GM12878 (cell line): ENCODE measurements at regions not wholly inside any gene's neighbourhood (a gene's known extent, or its start where the extent isn't known, plus 50 kb on each side); places are given as distances from the start of the nearest gene placed in this dataset.

ENCODE experiments used
- ATAC-seq: fragments of 200-7000 bp; cut with Tn5 transposase; 3 replicates; pipeline ENCODE4 v1.9.1; 2020; ENCODE audit warnings: mild to moderate bottlenecking, moderate library complexity
- BruUV-seq: library from RNA; stranded (reverse); fragments of 400-500 nt; replicated peaks from 2 replicates; lab custom pipeline; 2021; lab: Mats Ljungman, UMichigan
- CTCF ChIA-PET: fragments of 300-600 bp; sonication (Branson Sonifier 250); formaldehyde crosslinking; extraction: SDS; loops from one replicate; lab custom pipeline; 2021; ENCODE audit warnings: inconsistent platforms; lab: Yijun Ruan, JAX
- POLR2A ChIA-PET: fragments of 350-600 bp; formaldehyde crosslinking; extraction: SDS; loops from one replicate; lab custom pipeline; 2021; ENCODE audit warnings: inconsistent platforms; lab: Charles Lee
- RAD21 ChIA-PET: fragments of 300-600 bp; sonication (Branson Sonifier 250); formaldehyde crosslinking; loops from one replicate; lab custom pipeline; 2023; ENCODE audit warnings: antibody characterized with exemption; ENCODE audit not compliant: unreplicated experiment; lab: Charles Lee
- SMC1A ChIA-PET: fragments of 300-600 bp; sonication (Branson Sonifier 250); formaldehyde crosslinking; loops from one replicate; lab custom pipeline; 2023; ENCODE audit not compliant: unreplicated experiment, uncharacterized antibody; lab: Charles Lee
- DNase-seq: peaks from one replicate; pipeline ENCODE4 v3.0.0-alpha.2; 2011; ENCODE audit warnings: low read depth, low spot score
- FAIRE-seq: peaks from 3 replicates; lab custom pipeline; 2011; peaks lifted over from hg19 to GRCh38; lab: Jason Lieb, UNC
- H2AFZ ChIP-seq: 2 replicates; pipeline ENCODE4 v1.6.0; 2011; ENCODE audit warnings: low read depth, low read length, control low read depth; ENCODE audit not compliant: control insufficient read depth
- H3K27ac ChIP-seq: 2 replicates; pipeline ENCODE4 v1.5.1; 2011; ENCODE audit warnings: control low read depth; ENCODE audit not compliant: control insufficient read depth, insufficient read depth
- H3K27me3 ChIP-seq, 2 experiments: replicated peaks in 1 of 2; 2 replicates each; pipeline versions ENCODE4 v1.6.0 to v1.6.1; 2011; ENCODE audit warnings: low read length in 1 of 2; ENCODE audit not compliant: control insufficient read depth in 2 of 2, insufficient read depth in 2 of 2
- H3K36me3 ChIP-seq, 2 experiments: 2 replicates each; pipeline ENCODE4 v1.5.1; 2011; ENCODE audit warnings: low read length in 1 of 2; ENCODE audit not compliant: control insufficient read depth in 2 of 2, insufficient read depth in 2 of 2
- H3K4me1 ChIP-seq: 2 replicates; pipeline ENCODE4 v1.6.1; 2011; ENCODE audit warnings: mild to moderate bottlenecking, low read length, moderate library complexity, mixed read lengths; ENCODE audit not compliant: control insufficient read depth, insufficient read depth
- H3K4me2 ChIP-seq: 2 replicates; pipeline ENCODE4 v1.6.0; 2011; ENCODE audit warnings: control low read depth; ENCODE audit not compliant: control insufficient read depth, insufficient read depth
- H3K4me3 ChIP-seq: fragments of 200-600 bp; sonication (generic); 2 replicates; pipeline ENCODE4 v1.5.1; 2016
- H3K79me2 ChIP-seq: 2 replicates; pipeline ENCODE4 v1.6.0; 2011; ENCODE audit warnings: low read length; ENCODE audit not compliant: control insufficient read depth, insufficient read depth
- H3K9ac ChIP-seq: 2 replicates; pipeline ENCODE4 v1.8.0; 2011; ENCODE audit warnings: low read length, control low read depth, mixed read lengths; ENCODE audit not compliant: control insufficient read depth, insufficient read depth
- H3K9me3 ChIP-seq: replicated peaks from 3 replicates; pipeline ENCODE4 v1.5.1; 2011; ENCODE audit warnings: mild to moderate bottlenecking, low read length; ENCODE audit not compliant: control insufficient read depth, insufficient read depth
- H4K20me1 ChIP-seq: 2 replicates; pipeline ENCODE4 v1.6.0; 2011; ENCODE audit not compliant: control insufficient read depth, insufficient read depth
- ASH2L ChIP-seq: fragments of 300-600, 200-600 bp; sonication (generic); IDR thresholded peaks from 2 replicates; pipeline ENCODE4 v1.6.1; 2017; ENCODE audit warnings: low read depth, mild to moderate bottlenecking, borderline replicate concordance
- BMI1 ChIP-seq: fragments of 450-650 bp; IDR thresholded peaks from 2 replicates; pipeline ENCODE4 v1.6.1; 2016; ENCODE audit warnings: mild to moderate bottlenecking, moderate library complexity, borderline replicate concordance
- DPF2 ChIP-seq: fragments of 450-650 bp; IDR thresholded peaks from 2 replicates; pipeline ENCODE4 v1.6.1; 2017; ENCODE audit warnings: mild to moderate bottlenecking
- ESRRA ChIP-seq: IDR thresholded peaks from 2 replicates; pipeline ENCODE4 v1.6.1; 2012; ENCODE audit warnings: mild to moderate bottlenecking, low read length, improper control_type of control experiment
- HCFC1 ChIP-seq: fragments of 150-350 bp; IDR thresholded peaks from 2 replicates; pipeline ENCODE4 v1.6.1; 2014; ENCODE audit warnings: low read length
- MXI1 ChIP-seq: fragments of 150-350 bp; IDR thresholded peaks from 2 replicates; pipeline ENCODE4 v1.6.1; 2011; ENCODE audit warnings: low read depth, mild to moderate bottlenecking, inconsistent platforms, low read length, improper control_type of control experiment
- NFIC ChIP-seq: IDR thresholded peaks from 2 replicates; pipeline ENCODE4 v1.6.1; 2012; ENCODE audit warnings: low read depth, mild to moderate bottlenecking, inconsistent platforms, low read length, moderate library complexity
- NFXL1 ChIP-seq: fragments of 450-650 bp; IDR thresholded peaks from 2 replicates; pipeline ENCODE4 v1.6.1; 2017; ENCODE audit warnings: antibody characterized with exemption, mild to moderate bottlenecking, borderline replicate concordance
- POLR2A ChIP-seq: IDR thresholded peaks from 2 replicates; pipeline ENCODE4 v1.6.1; 2011; ENCODE audit warnings: low read depth, mild to moderate bottlenecking, low read length
- POLR2AphosphoS2 ChIP-seq: IDR thresholded peaks from 2 replicates; pipeline ENCODE4 v1.6.1; 2011; ENCODE audit warnings: low read depth, mild to moderate bottlenecking, low read length, improper control_type of control experiment, moderate library complexity
- POU2F2 ChIP-seq: IDR thresholded peaks from 3 replicates; pipeline ENCODE4 v1.6.1; 2011; ENCODE audit warnings: low read depth, mild to moderate bottlenecking, low read length, borderline replicate concordance
- SMC3 ChIP-seq: IDR thresholded peaks from 2 replicates; pipeline ENCODE4 v1.6.1; 2011; ENCODE audit warnings: low read length, improper control_type of control experiment, borderline replicate concordance
- SUPT20H ChIP-seq: IDR thresholded peaks from 2 replicates; pipeline ENCODE4 v1.6.1; 2011; ENCODE audit warnings: low read depth, mild to moderate bottlenecking, low read length, moderate library complexity, borderline replicate concordance; ENCODE audit not compliant: control insufficient read depth
- SUZ12 ChIP-seq: fragments of 200-600 bp; sonication (generic); IDR thresholded peaks from one replicate; pipeline ENCODE4 v1.6.1; 2018; ENCODE audit warnings: antibody characterized with exemption, mild to moderate bottlenecking; ENCODE audit not compliant: unreplicated experiment
- ZSCAN29 ChIP-seq: fragments of 450-650 bp; IDR thresholded peaks from 2 replicates; pipeline ENCODE4 v1.6.1; 2017; ENCODE audit warnings: mild to moderate bottlenecking, moderate library complexity
- ZZZ3 ChIP-seq: IDR thresholded peaks from 2 replicates; pipeline ENCODE4 v1.6.1; 2011; ENCODE audit warnings: low read depth; ENCODE audit not compliant: control insufficient read depth, insufficient read length
- WGBS: methylation state at CpG from one replicate; pipeline ENCODE4 v1.1.6; 2016; ENCODE audit warnings: low lambda C conversion rate; ENCODE audit not compliant: insufficient replicate concordance, insufficient coverage; ENCODE audit errors: missing lambda C conversion rate; 5-methylcytosine and 5-hydroxymethylcytosine counted together
- in situ Hi-C: fragments of 300-500 bp; cut with MboI; formaldehyde crosslinking; loops from 9 replicates; pipeline ENCODE4 v1.14.3; 2018; ENCODE audit warnings: mixed read lengths
- intact Hi-C: fragments of 100-400 bp; cut with micrococcal nuclease; formaldehyde crosslinking; loops from one replicate; pipeline ENCODE4 v1.14.2; 2022; ENCODE audit not compliant: unreplicated experiment
- TF ChIP-seq, protein P1 (sequence below): fragments of 450-650 bp; IDR thresholded peaks from 2 replicates; pipeline ENCODE4 v1.6.1; 2018; ENCODE audit warnings: mild to moderate bottlenecking, low read depth, moderate library complexity; ENCODE audit not compliant: partially characterized antibody
- TF ChIP-seq, protein P2 (sequence below): fragments of 450-650 bp; IDR thresholded peaks from 2 replicates; pipeline ENCODE4 v1.6.1; 2016; ENCODE audit warnings: mild to moderate bottlenecking
- TF ChIP-seq, protein P3 (sequence below): IDR thresholded peaks from 2 replicates; pipeline ENCODE4 v1.6.1; 2011; ENCODE audit warnings: mild to moderate bottlenecking, low read depth, low read length, moderate library complexity; ENCODE audit not compliant: insufficient replicate concordance

DNA sequence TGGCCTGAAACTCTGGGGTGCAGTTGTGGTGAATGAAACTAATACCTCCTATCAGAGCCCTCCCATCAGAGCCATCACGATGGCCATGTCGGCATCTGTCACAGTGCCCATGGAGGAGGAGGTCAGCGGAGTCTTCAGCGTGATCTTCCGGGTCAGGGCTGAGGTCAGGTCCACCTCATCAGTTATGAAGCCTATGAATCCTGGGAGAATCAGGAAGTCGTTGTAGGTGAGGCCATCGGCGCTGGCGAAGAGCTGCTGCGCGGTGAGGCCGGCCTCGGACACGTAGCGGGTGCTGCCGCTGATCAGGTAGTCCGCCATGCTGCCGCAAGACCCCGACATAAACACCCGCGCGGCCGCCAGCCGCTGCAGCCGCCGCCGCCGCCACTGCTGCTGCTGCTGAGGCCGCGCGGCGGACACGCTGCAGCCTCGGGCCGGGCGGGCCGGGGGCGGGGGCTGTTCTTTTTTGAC, 376.7 kb upstream of the MAOA start:
- no peak for TF ChIP-seq ESRRA
- no peak for TF ChIP-seq POU2F2
- no peak for TF ChIP-seq SUPT20H
- TF ChIP-seq, protein P1, sequence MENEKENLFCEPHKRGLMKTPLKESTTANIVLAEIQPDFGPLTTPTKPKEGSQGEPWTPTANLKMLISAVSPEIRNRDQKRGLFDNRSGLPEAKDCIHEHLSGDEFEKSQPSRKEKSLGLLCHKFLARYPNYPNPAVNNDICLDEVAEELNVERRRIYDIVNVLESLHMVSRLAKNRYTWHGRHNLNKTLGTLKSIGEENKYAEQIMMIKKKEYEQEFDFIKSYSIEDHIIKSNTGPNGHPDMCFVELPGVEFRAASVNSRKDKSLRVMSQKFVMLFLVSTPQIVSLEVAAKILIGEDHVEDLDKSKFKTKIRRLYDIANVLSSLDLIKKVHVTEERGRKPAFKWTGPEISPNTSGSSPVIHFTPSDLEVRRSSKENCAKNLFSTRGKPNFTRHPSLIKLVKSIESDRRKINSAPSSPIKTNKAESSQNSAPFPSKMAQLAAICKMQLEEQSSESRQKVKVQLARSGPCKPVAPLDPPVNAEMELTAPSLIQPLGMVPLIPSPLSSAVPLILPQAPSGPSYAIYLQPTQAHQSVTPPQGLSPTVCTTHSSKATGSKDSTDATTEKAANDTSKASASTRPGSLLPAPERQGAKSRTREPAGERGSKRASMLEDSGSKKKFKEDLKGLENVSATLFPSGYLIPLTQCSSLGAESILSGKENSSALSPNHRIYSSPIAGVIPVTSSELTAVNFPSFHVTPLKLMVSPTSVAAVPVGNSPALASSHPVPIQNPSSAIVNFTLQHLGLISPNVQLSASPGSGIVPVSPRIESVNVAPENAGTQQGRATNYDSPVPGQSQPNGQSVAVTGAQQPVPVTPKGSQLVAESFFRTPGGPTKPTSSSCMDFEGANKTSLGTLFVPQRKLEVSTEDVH, result no peak
- TF ChIP-seq POLR2AphosphoS2, result no peak
- TF ChIP-seq, protein P2, sequence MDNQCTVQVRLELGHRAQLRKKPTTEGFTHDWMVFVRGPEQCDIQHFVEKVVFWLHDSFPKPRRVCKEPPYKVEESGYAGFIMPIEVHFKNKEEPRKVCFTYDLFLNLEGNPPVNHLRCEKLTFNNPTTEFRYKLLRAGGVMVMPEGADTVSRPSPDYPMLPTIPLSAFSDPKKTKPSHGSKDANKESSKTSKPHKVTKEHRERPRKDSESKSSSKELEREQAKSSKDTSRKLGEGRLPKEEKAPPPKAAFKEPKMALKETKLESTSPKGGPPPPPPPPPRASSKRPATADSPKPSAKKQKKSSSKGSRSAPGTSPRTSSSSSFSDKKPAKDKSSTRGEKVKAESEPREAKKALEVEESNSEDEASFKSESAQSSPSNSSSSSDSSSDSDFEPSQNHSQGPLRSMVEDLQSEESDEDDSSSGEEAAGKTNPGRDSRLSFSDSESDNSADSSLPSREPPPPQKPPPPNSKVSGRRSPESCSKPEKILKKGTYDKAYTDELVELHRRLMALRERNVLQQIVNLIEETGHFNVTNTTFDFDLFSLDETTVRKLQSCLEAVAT, result no peak
- TF ChIP-seq, protein P3, sequence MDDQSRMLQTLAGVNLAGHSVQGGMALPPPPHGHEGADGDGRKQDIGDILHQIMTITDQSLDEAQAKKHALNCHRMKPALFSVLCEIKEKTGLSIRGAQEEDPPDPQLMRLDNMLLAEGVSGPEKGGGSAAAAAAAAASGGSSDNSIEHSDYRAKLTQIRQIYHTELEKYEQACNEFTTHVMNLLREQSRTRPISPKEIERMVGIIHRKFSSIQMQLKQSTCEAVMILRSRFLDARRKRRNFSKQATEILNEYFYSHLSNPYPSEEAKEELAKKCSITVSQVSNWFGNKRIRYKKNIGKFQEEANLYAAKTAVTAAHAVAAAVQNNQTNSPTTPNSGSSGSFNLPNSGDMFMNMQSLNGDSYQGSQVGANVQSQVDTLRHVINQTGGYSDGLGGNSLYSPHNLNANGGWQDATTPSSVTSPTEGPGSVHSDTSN, result no peak
- TF ChIP-seq BMI1, result no peak
- no peak for TF ChIP-seq DPF2
- TF ChIP-seq ZSCAN29, result no peak
- TF ChIP-seq NFIC, result no peak
- no peak for TF ChIP-seq ZZZ3
- no peak for TF ChIP-seq ASH2L
- no peak for TF ChIP-seq NFXL1
- TF ChIP-seq HCFC1, result no peak
- TF ChIP-seq SUZ12, result no peak
- TF ChIP-seq POLR2A, result no peak
- TF ChIP-seq MXI1, result no peak
- TF ChIP-seq SMC3, result no peak
- ATAC-seq (no peak), FAIRE-seq (no peak), DNase-seq (no peak)
- Histone ChIP-seq H3K4me1 (no peaks in the 10 kb centered on the region), H3K79me2 (no peaks in the 10 kb centered on the region), H3K27ac (no peak overlapping the region), H2AFZ (no peak overlapping the region), H3K27me3 (no peaks in the 10 kb centered on the region), H3K9ac (no peak overlapping the region), H3K36me3 (no peaks in the 10 kb centered on the region), H3K4me3 (no peak overlapping the region), H3K9me3 (no peaks in the 10 kb centered on the region; the same call in 1 of the 3 replicates), H3K4me2 (no peak overlapping the region), H4K20me1 (no peaks in the 10 kb centered on the region)
- RAD21 ChIA-PET, result no interaction called here
- CTCF ChIA-PET, result no interaction called here
- SMC1A ChIA-PET, result no interaction called here
- POLR2A ChIA-PET, result no interaction called here
- in situ Hi-C loops, result no loop called here
- intact Hi-C loops, result no loop called here
- BruUV-seq, result no TSS peak
- WGBS, result 85% methylated on average over 11 of the region's 38 CpGs
